Endothelial cell of umbilical vein (primary cell): ENCODE measurements at regions not wholly inside any gene's neighbourhood (a gene's known extent, or its start where the extent isn't known, plus 50 kb on each side); places are given as distances from the start of the nearest gene placed in this dataset.

Experiments used
- BruUV-seq: library from RNA; stranded (reverse); fragments of 400-500 nt; replicated peaks from 2 replicates; lab custom pipeline; 2021; lab: Mats Ljungman, UMichigan
- CTCF ChIA-PET: fragments of 300-600, 350-600 bp; sonication (Branson Sonifier 250); formaldehyde crosslinking; loops from one replicate; lab custom pipeline; 2021; ENCODE audit warnings: antibody characterized with exemption, inconsistent platforms; lab: Charles Lee
- POLR2A ChIA-PET: fragments of 300-600, 350-600 bp; sonication (Branson Sonifier 250); formaldehyde crosslinking; loops from one replicate; lab custom pipeline; 2021; ENCODE audit warnings: antibody characterized with exemption, inconsistent platforms; lab: Charles Lee
- DNase-seq: peaks from one replicate; pipeline ENCODE4 v3.0.0-alpha.2; 2011; ENCODE audit warnings: low read depth, low spot score
- FAIRE-seq: peaks from 2 replicates; lab custom pipeline; 2011; peaks lifted over from hg19 to GRCh38; lab: Jason Lieb, UNC
- H2AFZ ChIP-seq: 2 replicates; pipeline ENCODE4 v1.6.0; 2012; ENCODE audit warnings: low read depth, low read length, control low read depth, inconsistent platforms
- H3K27ac ChIP-seq: 2 replicates; pipeline ENCODE4 v1.5.1; 2011; ENCODE audit warnings: low read depth, mild to moderate bottlenecking, control low read depth, low read length, moderate library complexity; ENCODE audit not compliant: insufficient read depth
- H3K27me3 ChIP-seq, 2 experiments: 2 replicates each; pipeline versions ENCODE4 v1.6.0 to v1.6.1; 2011; ENCODE audit warnings: low read length in 2 of 2, mixed read lengths in 1 of 2; ENCODE audit not compliant: control insufficient read depth in 2 of 2, insufficient read depth in 2 of 2
- H3K36me3 ChIP-seq, 2 experiments: 2 replicates in 1 of 2; 3 replicates in 1 of 2; pipeline ENCODE4 v1.5.1; 2011; ENCODE audit warnings: low read length in 2 of 2, mild to moderate bottlenecking in 1 of 2, moderate library complexity in 1 of 2; ENCODE audit not compliant: control insufficient read depth in 2 of 2, insufficient read depth in 2 of 2; ENCODE audit errors: extremely low read depth in 1 of 2
- H3K4me1 ChIP-seq: 3 replicates; pipeline ENCODE4 v1.5.1; 2011; ENCODE audit warnings: mild to moderate bottlenecking, low read length; ENCODE audit not compliant: control insufficient read depth, insufficient read depth; ENCODE audit errors: extremely low read depth
- H3K4me2 ChIP-seq: 2 replicates; pipeline ENCODE4 v1.6.1; 2011; ENCODE audit warnings: low read length, control low read depth, mixed read lengths; ENCODE audit not compliant: insufficient read depth
- H3K4me3 ChIP-seq, 3 experiments: fragments of 200-600 bp in 1 of 3; sonication (generic), shearing (Covaris generic) in 1 of 3; replicated peaks in 1 of 3; 2 replicates each; pipeline ENCODE4 v1.5.1; 2011 to 2016; ENCODE audit warnings: control low read depth in 3 of 3, low read length in 3 of 3, mild to moderate bottlenecking in 2 of 3, inconsistent platforms in 1 of 3, low read depth in 1 of 3, moderate library complexity in 1 of 3; ENCODE audit not compliant: insufficient read depth in 1 of 3
- H3K79me2 ChIP-seq: 2 replicates; pipeline ENCODE4 v1.6.0; 2012; ENCODE audit warnings: low read length, inconsistent platforms; ENCODE audit not compliant: control insufficient read depth, insufficient read depth
- H3K9ac ChIP-seq: replicated peaks from 2 replicates; pipeline ENCODE3; 2011; ENCODE audit warnings: low read length, control low read depth; ENCODE audit not compliant: insufficient read depth; ENCODE audit errors: extremely low read depth
- H3K9me1 ChIP-seq: replicated peaks from 3 replicates; pipeline ENCODE4 v1.6.0; 2011; ENCODE audit warnings: mild to moderate bottlenecking, low read length; ENCODE audit not compliant: control insufficient read depth, insufficient read depth; ENCODE audit errors: extremely low read depth
- H3K9me3 ChIP-seq: replicated peaks from 2 replicates; pipeline ENCODE4 v1.5.1; 2012; ENCODE audit warnings: low read length, inconsistent platforms; ENCODE audit not compliant: control insufficient read depth, insufficient read depth
- H4K20me1 ChIP-seq: replicated peaks from 2 replicates; pipeline ENCODE3; 2011; ENCODE audit warnings: mild to moderate bottlenecking, low read length; ENCODE audit not compliant: control insufficient read depth, insufficient read depth; ENCODE audit errors: extremely low read depth
- EZH2 ChIP-seq: IDR thresholded peaks from 2 replicates; pipeline ENCODE4 v1.6.1; 2012; ENCODE audit warnings: borderline replicate concordance, low read depth, mild to moderate bottlenecking, moderate library complexity, low read length, inconsistent platforms; ENCODE audit not compliant: severe bottlenecking
- FOS ChIP-seq: IDR thresholded peaks from 2 replicates; pipeline ENCODE4 v1.6.1; 2011; ENCODE audit warnings: mild to moderate bottlenecking, low read length, moderate library complexity, borderline replicate concordance; ENCODE audit not compliant: insufficient read depth
- GATA2 ChIP-seq: IDR thresholded peaks from 2 replicates; pipeline ENCODE4 v1.7.0; 2011; ENCODE audit warnings: low read depth, mild to moderate bottlenecking, moderate library complexity, mixed read lengths, low read length; ENCODE audit not compliant: insufficient read length, insufficient read depth
- JUN ChIP-seq: IDR thresholded peaks from 2 replicates; pipeline ENCODE4 v1.6.1; 2011; ENCODE audit warnings: borderline replicate concordance, low read depth; ENCODE audit not compliant: insufficient read length, insufficient read depth
- MAX ChIP-seq: IDR thresholded peaks from 2 replicates; pipeline ENCODE4 v1.6.1; 2011; ENCODE audit not compliant: insufficient read depth, insufficient read length
- MYC ChIP-seq: IDR thresholded peaks from one replicate; pipeline ENCODE4 v1.6.1; 2011; ENCODE audit warnings: mild to moderate bottlenecking, low read depth, low read length
- POLR2A ChIP-seq: IDR thresholded peaks from 2 replicates; pipeline ENCODE4 v1.6.1; 2012; ENCODE audit warnings: low read depth, mild to moderate bottlenecking, control low read depth, low read length
- POLR2AphosphoS5 ChIP-seq: IDR thresholded peaks from 2 replicates; pipeline ENCODE4 v1.6.1; 2012; ENCODE audit warnings: low read depth, mild to moderate bottlenecking, control low read depth, low read length, moderate library complexity; ENCODE audit not compliant: insufficient read depth
- dilution Hi-C: fragments of 300-500 bp; cut with MboI; formaldehyde crosslinking; loops from one replicate; pipeline ENCODE4 v1.15.0; 2019; ENCODE audit warnings: low sequenced_read_pairs; ENCODE audit not compliant: extremely low pct_ligation_motif_present
- intact Hi-C: fragments of 100-400 bp; cut with micrococcal nuclease; formaldehyde crosslinking; loops from one replicate; pipeline ENCODE4 v1.10.0; 2022

- no peak overlapping the region for H3K4me3 ChIP-seq
- H3K9ac ChIP-seq: no peak overlapping the region
- H2AFZ ChIP-seq: no peak overlapping the region
- no peaks in the 10 kb centered on the region for H4K20me1 ChIP-seq
- ChIA-PET POLR2A (no interaction called here), CTCF (interaction anchor here (1.1 to 1.9 kb wide), 4 partner anchors 11 to 258 kb away, joined by 3 to 6 read pairs (median 5); no protein-coding TSS in a partner anchor)
- H3K27me3 ChIP-seq: no peaks in the 10 kb centered on the region
- no peak for DNase-seq
- H3K9me1 ChIP-seq: no peaks in the 10 kb centered on the region
- intact Hi-C loops (no loop called here), dilution Hi-C loops (no loop called here)
- no peaks in the 10 kb centered on the region for H3K9me3 ChIP-seq
- H3K27ac ChIP-seq: no peak overlapping the region
- TF ChIP-seq MYC (no peak), EZH2 (no peak), JUN (no peak), MAX (no peak), POLR2AphosphoS5 (no peak)
- H3K4me2 ChIP-seq: no peak overlapping the region
- no peaks in the 10 kb centered on the region for H3K36me3 ChIP-seq
- no peaks in the 10 kb centered on the region for H3K4me1 ChIP-seq
- no TSS peak for BruUV-seq
- H3K79me2 ChIP-seq: no peaks in the 10 kb centered on the region
- no peak for FAIRE-seq
Measured at GRCh38 chr3:152185891-152186630, 82.7 kb upstream of the MBNL1 start.

- ChIA-PET CTCF (interaction anchor here (1.2 kb wide), 1 partner anchor 11 kb away, joined by 3 read pairs; no protein-coding TSS in a partner anchor), POLR2A (no interaction called here)
- Histone ChIP-seq H3K79me2 (no peaks in the 10 kb centered on the region), H3K27ac (no peak overlapping the region), H3K4me3 (no peak overlapping the region), H3K9me3 (no peaks in the 10 kb centered on the region), H3K9ac (no peak overlapping the region), H2AFZ (no peak overlapping the region), H4K20me1 (no peaks in the 10 kb centered on the region), H3K9me1 (no peaks in the 10 kb centered on the region), H3K27me3 (no peaks in the 10 kb centered on the region), H3K36me3 (no peaks in the 10 kb centered on the region), H3K4me2 (no peak overlapping the region), H3K4me1 (no peaks in the 10 kb centered on the region)
- no TSS peak for BruUV-seq
- FAIRE-seq: no peak
- dilution Hi-C loops: no loop called here
- intact Hi-C loops: no loop called here
- no peak for TF ChIP-seq FOS
- no peak for TF ChIP-seq EZH2
- no peak for TF ChIP-seq JUN
- TF ChIP-seq POLR2AphosphoS5: no peak
- no peak for TF ChIP-seq POLR2A
- no peak for TF ChIP-seq GATA2
- TF ChIP-seq MAX: no peak
- no peak for TF ChIP-seq MYC
- no peak for DNase-seq
Measured at GRCh38 chr3:152190636-152191183, 78.0 kb upstream of the MBNL1 start.
